HL-60/S4 treated with retinoic acid at 250 ng/mL for 4 days and 3 days (cell line): ENCODE measurements at regions not wholly inside any gene's neighbourhood (a gene's known extent, or its start where the extent isn't known, plus 50 kb on each side); places are given as distances from the start of the nearest gene placed in this dataset.
"Not testable (repeated sequence)": the region's sequence is repeated elsewhere in the genome, so short reads cannot be mapped to it uniquely, and the experiment has no call there.

Source experiments
- in situ Hi-C: fragments of 300-500 bp; cut with MboI; formaldehyde crosslinking; loops from 2 replicates; pipeline ENCODE4 v1.7.0; 2022; ENCODE audit warnings: low sequenced_read_pairs

GRCh38 chr1:56285554-56286402, 293.6 kb downstream of the PLPP3 start:
- in situ Hi-C loops = no loop called here

- in situ Hi-C loops = no loop called here
Observed at GRCh38 chr1:56284928-56285327, 294.4 kb downstream of the PLPP3 start.

- in situ Hi-C loops = no loop called here
Observed at GRCh38 chr1:56278061-56278460, 301.3 kb downstream of the PLPP3 start.

GRCh38 chr1:56268519-56269140, 310.7 kb downstream of the PLPP3 start:
- in situ Hi-C loops = no loop called here

GRCh38 chr1:56267611-56268010, 311.8 kb downstream of the PLPP3 start:
- in situ Hi-C loops = no loop called here

GRCh38 chr1:56266359-56266758, 313.0 kb downstream of the PLPP3 start:
- in situ Hi-C loops = no loop called here

- in situ Hi-C loops = no loop called here
Observed at GRCh38 chr1:56265216-56265615, 314.1 kb downstream of the PLPP3 start.

- in situ Hi-C loops = no loop called here
Observed at GRCh38 chr1:56263908-56264307, 315.5 kb downstream of the PLPP3 start.

GRCh38 chr1:56258371-56258770, 321.0 kb downstream of the PLPP3 start:
- in situ Hi-C loops = no loop called here

- in situ Hi-C loops = no loop called here
Observed at GRCh38 chr1:56257726-56258125, 321.6 kb downstream of the PLPP3 start.

- in situ Hi-C loops = no loop called here
Observed at GRCh38 chr1:56256153-56257000, 323.0 kb downstream of the PLPP3 start.

GRCh38 chr1:56255516-56256152, 323.7 kb downstream of the PLPP3 start:
- in situ Hi-C loops = no loop called here

- in situ Hi-C loops = no loop called here
Observed at GRCh38 chr1:56254130-56254529, 325.2 kb downstream of the PLPP3 start.

GRCh38 chr1:56250809-56251208, 328.6 kb downstream of the PLPP3 start:
- in situ Hi-C loops = no loop called here

GRCh38 chr1:56249234-56249633, 330.1 kb downstream of the PLPP3 start:
- in situ Hi-C loops = no loop called here

- in situ Hi-C loops = no loop called here
Observed at GRCh38 chr1:56248138-56248537, 331.2 kb downstream of the PLPP3 start.

- in situ Hi-C loops = not testable (repeated sequence)
Observed at GRCh38 chr1:56246726-56247125, 332.6 kb downstream of the PLPP3 start.

- in situ Hi-C loops = no loop called here
Observed at GRCh38 chr1:56240400-56240799, 339.0 kb downstream of the PLPP3 start.

GRCh38 chr1:56237491-56238064, 341.8 kb downstream of the PLPP3 start:
- in situ Hi-C loops = no loop called here

- in situ Hi-C loops = no loop called here
Observed at GRCh38 chr1:56236688-56237087, 342.7 kb downstream of the PLPP3 start.
